HEK293 (cell line): ENCODE measurements at regions not wholly inside any gene's neighbourhood (a gene's known extent, or its start where the extent isn't known, plus 50 kb on each side); places are given as distances from the start of the nearest gene placed in this dataset.

Experiments used
- REPIN1 ChIP-seq: fragments of 450-650 bp; formaldehyde crosslinking; IDR thresholded peaks from 2 replicates; pipeline ENCODE4 v1.5.1; 2017; ENCODE audit warnings: missing biosample characterization, missing genetic modification characterization, low read depth
- YY1 ChIP-seq: fragments of 450-650 bp; formaldehyde crosslinking; IDR thresholded peaks from 2 replicates; pipeline ENCODE4 v1.5.1; 2018; ENCODE audit warnings: missing biosample characterization, missing genetic modification characterization
- ZBTB1 ChIP-seq: fragments of 450-650 bp; formaldehyde crosslinking; IDR thresholded peaks from 2 replicates; pipeline ENCODE4 v1.5.1; 2016; ENCODE audit warnings: missing biosample characterization, missing genetic modification characterization
- ZBTB21 ChIP-seq: fragments of 450-650 bp; formaldehyde crosslinking; IDR thresholded peaks from 2 replicates; pipeline ENCODE4 v1.5.1; 2017; ENCODE audit warnings: missing biosample characterization, missing genetic modification characterization
- ZFHX2 ChIP-seq: fragments of 450-650 bp; formaldehyde crosslinking; conservative IDR thresholded peaks from 2 replicates; pipeline ENCODE4 v1.5.1; 2016; ENCODE audit warnings: missing biosample characterization, missing genetic modification characterization
- ZNF121 ChIP-seq: fragments of 450-650 bp; formaldehyde crosslinking; IDR thresholded peaks from 2 replicates; pipeline ENCODE4 v1.5.1; 2016; ENCODE audit warnings: missing biosample characterization, missing genetic modification characterization
- ZNF175 ChIP-seq: fragments of 450-650 bp; formaldehyde crosslinking; IDR thresholded peaks from 2 replicates; pipeline ENCODE4 v1.5.1; 2016; ENCODE audit warnings: missing biosample characterization, missing genetic modification characterization
- ZNF274 ChIP-seq, 2 experiments: fragments of 200-500 bp in 1 of 2; fragments of 450-650 bp in 1 of 2; sonication (Bioruptor generic) in 1 of 2; formaldehyde crosslinking in 1 of 2; IDR thresholded peaks; 2 replicates each; pipeline versions ENCODE4 v1.5.1 to v1.6.1; 2014 to 2016; ENCODE audit warnings: borderline replicate concordance in 1 of 2, inconsistent platforms in 1 of 2, low read length in 1 of 2, missing biosample characterization in 1 of 2, missing genetic modification characterization in 1 of 2
- ZNF426 ChIP-seq: fragments of 450-650 bp; formaldehyde crosslinking; IDR thresholded peaks from 2 replicates; pipeline ENCODE4 v1.5.1; 2017; ENCODE audit warnings: missing biosample characterization, missing genetic modification characterization, mild to moderate bottlenecking, inconsistent platforms, moderate library complexity
- ZNF596 ChIP-seq: fragments of 450-650 bp; IDR thresholded peaks from 2 replicates; pipeline ENCODE4 v1.5.0; 2018; ENCODE audit warnings: missing biosample characterization, mild to moderate bottlenecking, missing genetic modification characterization, moderate library complexity
- ZNF785 ChIP-seq: fragments of 450-650 bp; formaldehyde crosslinking; IDR thresholded peaks from 2 replicates; pipeline ENCODE4 v1.5.1; 2016; ENCODE audit warnings: missing biosample characterization, missing genetic modification characterization
- TF ChIP-seq, protein P1 (sequence below): fragments of 450-650 bp; formaldehyde crosslinking; IDR thresholded peaks from 2 replicates; pipeline ENCODE4 v1.5.1; 2016; ENCODE audit warnings: missing biosample characterization, missing genetic modification characterization
- TF ChIP-seq, protein P2 (sequence below): fragments of 450-650 bp; formaldehyde crosslinking; IDR thresholded peaks from 2 replicates; pipeline ENCODE4 v1.5.1; 2016; ENCODE audit warnings: missing biosample characterization, missing genetic modification characterization

DNA sequence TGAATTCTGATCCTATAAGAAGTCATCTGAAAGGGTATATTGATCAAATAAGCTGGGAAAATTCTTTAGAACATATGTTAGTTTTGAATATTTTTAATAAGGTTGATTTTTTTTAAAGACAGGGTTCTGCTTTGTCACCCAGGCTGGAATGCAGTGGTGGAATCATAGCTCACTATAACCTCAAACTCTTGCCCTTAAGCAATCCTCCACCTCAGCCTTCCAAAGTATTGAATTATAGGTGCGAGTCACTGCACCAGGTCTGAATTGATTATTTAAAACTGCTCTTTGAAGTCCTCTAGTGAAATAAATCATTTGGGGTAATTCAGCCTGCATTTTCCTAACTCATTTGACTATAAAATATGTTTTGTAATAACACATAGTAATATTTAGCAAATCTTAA is 812.3 kb downstream of the PDHA2 start:
- TF ChIP-seq ZNF426: no peak
- TF ChIP-seq, protein P1, sequence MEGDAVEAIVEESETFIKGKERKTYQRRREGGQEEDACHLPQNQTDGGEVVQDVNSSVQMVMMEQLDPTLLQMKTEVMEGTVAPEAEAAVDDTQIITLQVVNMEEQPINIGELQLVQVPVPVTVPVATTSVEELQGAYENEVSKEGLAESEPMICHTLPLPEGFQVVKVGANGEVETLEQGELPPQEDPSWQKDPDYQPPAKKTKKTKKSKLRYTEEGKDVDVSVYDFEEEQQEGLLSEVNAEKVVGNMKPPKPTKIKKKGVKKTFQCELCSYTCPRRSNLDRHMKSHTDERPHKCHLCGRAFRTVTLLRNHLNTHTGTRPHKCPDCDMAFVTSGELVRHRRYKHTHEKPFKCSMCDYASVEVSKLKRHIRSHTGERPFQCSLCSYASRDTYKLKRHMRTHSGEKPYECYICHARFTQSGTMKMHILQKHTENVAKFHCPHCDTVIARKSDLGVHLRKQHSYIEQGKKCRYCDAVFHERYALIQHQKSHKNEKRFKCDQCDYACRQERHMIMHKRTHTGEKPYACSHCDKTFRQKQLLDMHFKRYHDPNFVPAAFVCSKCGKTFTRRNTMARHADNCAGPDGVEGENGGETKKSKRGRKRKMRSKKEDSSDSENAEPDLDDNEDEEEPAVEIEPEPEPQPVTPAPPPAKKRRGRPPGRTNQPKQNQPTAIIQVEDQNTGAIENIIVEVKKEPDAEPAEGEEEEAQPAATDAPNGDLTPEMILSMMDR (tag by site-specific recombination): no peak
- TF ChIP-seq ZNF175 (tag by site-specific recombination): no peak
- no peak for TF ChIP-seq ZBTB21
- TF ChIP-seq, protein P2, sequence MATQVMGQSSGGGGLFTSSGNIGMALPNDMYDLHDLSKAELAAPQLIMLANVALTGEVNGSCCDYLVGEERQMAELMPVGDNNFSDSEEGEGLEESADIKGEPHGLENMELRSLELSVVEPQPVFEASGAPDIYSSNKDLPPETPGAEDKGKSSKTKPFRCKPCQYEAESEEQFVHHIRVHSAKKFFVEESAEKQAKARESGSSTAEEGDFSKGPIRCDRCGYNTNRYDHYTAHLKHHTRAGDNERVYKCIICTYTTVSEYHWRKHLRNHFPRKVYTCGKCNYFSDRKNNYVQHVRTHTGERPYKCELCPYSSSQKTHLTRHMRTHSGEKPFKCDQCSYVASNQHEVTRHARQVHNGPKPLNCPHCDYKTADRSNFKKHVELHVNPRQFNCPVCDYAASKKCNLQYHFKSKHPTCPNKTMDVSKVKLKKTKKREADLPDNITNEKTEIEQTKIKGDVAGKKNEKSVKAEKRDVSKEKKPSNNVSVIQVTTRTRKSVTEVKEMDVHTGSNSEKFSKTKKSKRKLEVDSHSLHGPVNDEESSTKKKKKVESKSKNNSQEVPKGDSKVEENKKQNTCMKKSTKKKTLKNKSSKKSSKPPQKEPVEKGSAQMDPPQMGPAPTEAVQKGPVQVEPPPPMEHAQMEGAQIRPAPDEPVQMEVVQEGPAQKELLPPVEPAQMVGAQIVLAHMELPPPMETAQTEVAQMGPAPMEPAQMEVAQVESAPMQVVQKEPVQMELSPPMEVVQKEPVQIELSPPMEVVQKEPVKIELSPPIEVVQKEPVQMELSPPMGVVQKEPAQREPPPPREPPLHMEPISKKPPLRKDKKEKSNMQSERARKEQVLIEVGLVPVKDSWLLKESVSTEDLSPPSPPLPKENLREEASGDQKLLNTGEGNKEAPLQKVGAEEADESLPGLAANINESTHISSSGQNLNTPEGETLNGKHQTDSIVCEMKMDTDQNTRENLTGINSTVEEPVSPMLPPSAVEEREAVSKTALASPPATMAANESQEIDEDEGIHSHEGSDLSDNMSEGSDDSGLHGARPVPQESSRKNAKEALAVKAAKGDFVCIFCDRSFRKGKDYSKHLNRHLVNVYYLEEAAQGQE: no peak
- no peak for TF ChIP-seq YY1 (tag by site-specific recombination)
- TF ChIP-seq ZNF596 (tag by site-specific recombination): no peak
- no peak for TF ChIP-seq ZNF785 (tag by site-specific recombination)
- TF ChIP-seq ZBTB1 (tag by site-specific recombination): no peak
- no peak for TF ChIP-seq ZNF121 (tag by site-specific recombination)
- TF ChIP-seq REPIN1 (tag by site-specific recombination): no peak
- no peak for TF ChIP-seq ZNF274 (IDR thresholded peaks at IDR 0.05; ENCODE audit: low read length)
- TF ChIP-seq ZNF274 (tag by site-specific recombination; IDR thresholded peaks at IDR 0.05; ENCODE audit: borderline replicate concordance): no peak
- no peak for TF ChIP-seq ZFHX2 (tag by site-specific recombination)
